HPDE6-E6E7 (cell line): ENCODE measurements at regions not wholly inside any gene's neighbourhood (a gene's known extent, or its start where the extent isn't known, plus 50 kb on each side); places are given as distances from the start of the nearest gene placed in this dataset.
"Not testable (repeated sequence)": the region's sequence is repeated elsewhere in the genome, so short reads cannot be mapped to it uniquely, and the experiment has no call there.

Experiments used
- DNase-seq: peaks from one replicate; pipeline ENCODE4 v3.0.0; 2011; ENCODE audit warnings: missing footprints; ENCODE audit errors: extremely low spot score

GRCh38 chr16:86953631-86954391, 363.4 kb downstream of the C16orf95 start:
- DNase-seq = no peak

GRCh38 chr16:86955136-86955855, 361.9 kb downstream of the C16orf95 start:
- DNase-seq = no peak

- no peak for DNase-seq
These were observed 360.8 kb downstream of the C16orf95 start for GRCh38 chr16:86956437-86956836.

GRCh38 chr16:86957662-86958198, 359.5 kb downstream of the C16orf95 start:
- not testable (repeated sequence) for DNase-seq

GRCh38 chr16:86958423-86958822, 358.8 kb downstream of the C16orf95 start:
- no peak for DNase-seq

GRCh38 chr16:86959091-86959651, 358.0 kb downstream of the C16orf95 start:
- no peak for DNase-seq

GRCh38 chr16:86959729-86960128, 357.5 kb downstream of the C16orf95 start:
- no peak for DNase-seq

- DNase-seq = no peak
These were observed 356.9 kb downstream of the C16orf95 start for GRCh38 chr16:86960266-86960665.

GRCh38 chr16:86961171-86961601, 356.0 kb downstream of the C16orf95 start:
- no peak for DNase-seq

- DNase-seq = no peak
These were observed 354.9 kb downstream of the C16orf95 start for GRCh38 chr16:86962259-86962658.

- DNase-seq = no peak
These were observed 354.3 kb downstream of the C16orf95 start for GRCh38 chr16:86962913-86963312.

GRCh38 chr16:86963600-86964575, 353.3 kb downstream of the C16orf95 start:
- no peak for DNase-seq

- no peak for DNase-seq
These were observed 352.4 kb downstream of the C16orf95 start for GRCh38 chr16:86964796-86965241.

GRCh38 chr16:86965331-86965730, 351.9 kb downstream of the C16orf95 start:
- DNase-seq = no peak

- DNase-seq = no peak
These were observed 351.2 kb downstream of the C16orf95 start for GRCh38 chr16:86965840-86966550.

GRCh38 chr16:86966777-86967176, 350.4 kb downstream of the C16orf95 start:
- DNase-seq = no peak

GRCh38 chr16:86968866-86969265, 348.3 kb downstream of the C16orf95 start:
- no peak for DNase-seq

GRCh38 chr16:86969716-86970115, 347.5 kb downstream of the C16orf95 start:
- DNase-seq = no peak

- no peak for DNase-seq
These were observed 346.9 kb downstream of the C16orf95 start for GRCh38 chr16:86970279-86970678.

GRCh38 chr16:86970726-86971125, 346.5 kb downstream of the C16orf95 start:
- DNase-seq = no peak

GRCh38 chr16:86971251-86971650, 345.9 kb downstream of the C16orf95 start:
- DNase-seq = no peak
